HEK293 (cell line): ENCODE measurements at regions not wholly inside any gene's neighbourhood (a gene's known extent, or its start where the extent isn't known, plus 50 kb on each side); places are given as distances from the start of the nearest gene placed in this dataset.
"Not testable (repeated sequence)": the region's sequence is repeated elsewhere in the genome, so short reads cannot be mapped to it uniquely, and the experiment has no call there.

Experiments used
- CTCF ChIA-PET: fragments of 350-600 bp; formaldehyde crosslinking; extraction: SDS; loops from one replicate; lab custom pipeline; 2021; ENCODE audit warnings: antibody characterized with exemption; lab: Yijun Ruan, JAX
- POLR2A ChIA-PET: fragments of 300-600 bp; formaldehyde crosslinking; extraction: SDS; loops from one replicate; lab custom pipeline; 2020; ENCODE audit warnings: antibody characterized with exemption, inconsistent platforms; lab: Yijun Ruan, JAX
- H3K27ac ChIP-seq: fragments of 200-500 bp; sonication (Bioruptor generic); 2 replicates; pipeline ENCODE4 v1.5.1; 2014; ENCODE audit warnings: low read depth, low read length, control low read depth, inconsistent platforms; ENCODE audit errors: extremely low read depth
- H3K36me3 ChIP-seq, 2 experiments: fragments of 200-500 bp in 1 of 2; sonication (Bioruptor generic) in 1 of 2; 1 replicate in 1 of 2; 2 replicates in 1 of 2; pipeline ENCODE4 v1.5.1; 2014 to 2017; ENCODE audit warnings: inconsistent platforms in 2 of 2, low read length in 2 of 2; ENCODE audit not compliant: control insufficient read depth in 2 of 2, insufficient read depth in 1 of 2
- H3K4me1 ChIP-seq: fragments of 200-500 bp; sonication (Bioruptor generic); 2 replicates; pipeline ENCODE4 v1.5.1; 2014; ENCODE audit warnings: mild to moderate bottlenecking, low read length, inconsistent platforms; ENCODE audit not compliant: control insufficient read depth, insufficient read depth
- H3K4me3 ChIP-seq: 2 replicates; pipeline ENCODE4 v1.5.1; 2011; ENCODE audit warnings: low read depth, mild to moderate bottlenecking, control low read depth, low read length, moderate library complexity
- H3K9me3 ChIP-seq: fragments of 200-500 bp; sonication (Bioruptor generic); 2 replicates; pipeline ENCODE4 v1.5.1; 2014; ENCODE audit warnings: low read depth, low read length, inconsistent platforms; ENCODE audit not compliant: control insufficient read depth, insufficient read depth
- GLI4 ChIP-seq: fragments of 450-650 bp; formaldehyde crosslinking; IDR thresholded peaks from 2 replicates; pipeline ENCODE4 v1.5.1; 2016; ENCODE audit warnings: missing biosample characterization, missing genetic modification characterization
- HOXA7 ChIP-seq: sonication (generic); formaldehyde crosslinking; IDR thresholded peaks from 2 replicates; pipeline ENCODE4 v1.8.1; 2022; ENCODE audit warnings: missing genetic modification reagents, borderline replicate concordance
- IKZF3 ChIP-seq: fragments of 450-650 bp; IDR thresholded peaks from 2 replicates; pipeline ENCODE4 v1.5.0; 2018; ENCODE audit warnings: missing biosample characterization, mild to moderate bottlenecking, missing genetic modification characterization, moderate library complexity
- KLF1 ChIP-seq: fragments of 450-650 bp; formaldehyde crosslinking; IDR thresholded peaks from 2 replicates; pipeline ENCODE4 v1.5.1; 2016; ENCODE audit warnings: missing biosample characterization, missing genetic modification characterization
- KLF10 ChIP-seq: fragments of 450-650 bp; IDR thresholded peaks from 2 replicates; pipeline ENCODE4 v1.5.1; 2018; ENCODE audit warnings: missing biosample characterization, mild to moderate bottlenecking, missing genetic modification characterization
- REST ChIP-seq: fragments of 450-650 bp; formaldehyde crosslinking; IDR thresholded peaks from 2 replicates; pipeline ENCODE4 v1.5.1; 2016; ENCODE audit warnings: missing biosample characterization, missing genetic modification characterization
- ZBTB44 ChIP-seq: fragments of 450-650 bp; IDR thresholded peaks from 2 replicates; pipeline ENCODE4 v1.5.1; 2018; ENCODE audit warnings: missing biosample characterization, mild to moderate bottlenecking, missing genetic modification characterization
- ZBTB7A ChIP-seq: fragments of 450-650 bp; formaldehyde crosslinking; IDR thresholded peaks from 2 replicates; pipeline ENCODE4 v1.5.1; 2016; ENCODE audit warnings: low read depth, missing biosample characterization, missing genetic modification characterization
- ZFHX2 ChIP-seq: fragments of 450-650 bp; formaldehyde crosslinking; conservative IDR thresholded peaks from 2 replicates; pipeline ENCODE4 v1.5.1; 2016; ENCODE audit warnings: missing biosample characterization, missing genetic modification characterization
- ZNF248 ChIP-seq: fragments of 450-650 bp; formaldehyde crosslinking; IDR thresholded peaks from 2 replicates; pipeline ENCODE4 v1.5.1; 2017; ENCODE audit warnings: missing biosample characterization, missing genetic modification characterization
- ZNF274 ChIP-seq, 2 experiments: fragments of 200-500 bp in 1 of 2; fragments of 450-650 bp in 1 of 2; sonication (Bioruptor generic) in 1 of 2; formaldehyde crosslinking in 1 of 2; IDR thresholded peaks; 2 replicates each; pipeline versions ENCODE4 v1.5.1 to v1.6.1; 2014 to 2016; ENCODE audit warnings: borderline replicate concordance in 1 of 2, inconsistent platforms in 1 of 2, low read length in 1 of 2, missing biosample characterization in 1 of 2, missing genetic modification characterization in 1 of 2
- ZNF404 ChIP-seq: fragments of 450-650 bp; formaldehyde crosslinking; IDR thresholded peaks from 2 replicates; pipeline ENCODE4 v1.5.1; 2017; ENCODE audit warnings: missing biosample characterization, missing genetic modification characterization
- ZNF560 ChIP-seq: fragments of 450-650 bp; formaldehyde crosslinking; IDR thresholded peaks from 2 replicates; pipeline ENCODE4 v1.5.1; 2017; ENCODE audit warnings: missing biosample characterization, missing genetic modification characterization, borderline replicate concordance
- ZXDB ChIP-seq: fragments of 450-650 bp; formaldehyde crosslinking; IDR thresholded peaks from 2 replicates; pipeline ENCODE4 v1.5.1; 2016; ENCODE audit warnings: missing biosample characterization, missing genetic modification characterization
- TF ChIP-seq, protein P1 (sequence below): fragments of 450-650 bp; formaldehyde crosslinking; IDR thresholded peaks from 2 replicates; pipeline ENCODE4 v1.5.1; 2016; ENCODE audit warnings: missing biosample characterization, missing genetic modification characterization
- TF ChIP-seq, protein P2 (sequence below): fragments of 450-650 bp; formaldehyde crosslinking; IDR thresholded peaks from 2 replicates; pipeline ENCODE4 v1.5.1; 2017; ENCODE audit warnings: missing biosample characterization, missing genetic modification characterization

GRCh38 chr6:144372611-144373594 lies 87.8 kb downstream of the UTRN start:
- Histone ChIP-seq H3K4me3 (no peak overlapping the region), H3K4me1 (no peaks in the 10 kb centered on the region), H3K9me3 (no peaks in the 10 kb centered on the region), H3K27ac (no peak overlapping the region), H3K36me3 (no peaks in the 10 kb centered on the region; a peak in 1 of 3 replicates)
- CTCF ChIA-PET = interaction anchor here (0.6 kb wide), 1 partner anchor 309 kb away, joined by 4 read pairs; no protein-coding TSS in a partner anchor
- TF ChIP-seq ZXDB = no peak
- TF ChIP-seq, protein P1, sequence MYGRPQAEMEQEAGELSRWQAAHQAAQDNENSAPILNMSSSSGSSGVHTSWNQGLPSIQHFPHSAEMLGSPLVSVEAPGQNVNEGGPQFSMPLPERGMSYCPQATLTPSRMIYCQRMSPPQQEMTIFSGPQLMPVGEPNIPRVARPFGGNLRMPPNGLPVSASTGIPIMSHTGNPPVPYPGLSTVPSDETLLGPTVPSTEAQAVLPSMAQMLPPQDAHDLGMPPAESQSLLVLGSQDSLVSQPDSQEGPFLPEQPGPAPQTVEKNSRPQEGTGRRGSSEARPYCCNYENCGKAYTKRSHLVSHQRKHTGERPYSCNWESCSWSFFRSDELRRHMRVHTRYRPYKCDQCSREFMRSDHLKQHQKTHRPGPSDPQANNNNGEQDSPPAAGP (tag by site-specific recombination) = no peak
- POLR2A ChIA-PET = no interaction called here

GRCh38 chr6:144374525-144374924 lies 89.4 kb downstream of the UTRN start:
- H3K36me3 ChIP-seq, H3K4me3 ChIP-seq, H3K4me1 ChIP-seq: not testable (repeated sequence)
- TF ChIP-seq KLF1 (tag by site-specific recombination) = peak; percentile 90
- TF ChIP-seq, all 188 proteins: peak for 1; not testable (repeated sequence) for 187
- POLR2A ChIA-PET, H3K27ac ChIP-seq, CTCF ChIA-PET, H3K9me3 ChIP-seq: not testable (repeated sequence)

GRCh38 chr6:144377586-144378210 lies 92.6 kb downstream of the UTRN start:
- no peak for TF ChIP-seq GLI4 (tag by site-specific recombination)
- TF ChIP-seq, all 188 proteins: peak for 0
- Histone ChIP-seq H3K27ac (no peak overlapping the region), H3K4me1 (no peaks in the 10 kb centered on the region), H3K4me3 (no peak overlapping the region), H3K9me3 (no peaks in the 10 kb centered on the region), H3K36me3 (no peaks in the 10 kb centered on the region)
- POLR2A ChIA-PET = no interaction called here
- CTCF ChIA-PET = interaction anchor here (1.3 kb wide), 1 partner anchor 61 kb away, joined by 3 read pairs; no protein-coding TSS in a partner anchor

GRCh38 chr6:144378437-144378836 lies 93.3 kb downstream of the UTRN start:
- ChIA-PET CTCF (interaction anchor here (1.3 kb wide), 1 partner anchor 60 kb away, joined by 3 read pairs; no protein-coding TSS in a partner anchor), POLR2A (no interaction called here)
- no peaks in the 10 kb centered on the region for H3K36me3 ChIP-seq
- no peak overlapping the region for H3K4me3 ChIP-seq
- no peak overlapping the region for H3K27ac ChIP-seq
- no peaks in the 10 kb centered on the region for H3K9me3 ChIP-seq
- H3K4me1 ChIP-seq = no peaks in the 10 kb centered on the region
- TF ChIP-seq IKZF3 (tag by site-specific recombination) (no peak), ZBTB44 (tag by site-specific recombination) (no peak), ZNF248 (no peak), ZNF274 (IDR thresholded peaks at IDR 0.05; ENCODE audit: low read length) (no peak), ZNF274 (tag by site-specific recombination; IDR thresholded peaks at IDR 0.05; ENCODE audit: borderline replicate concordance) (no peak), REST (tag by site-specific recombination) (no peak), HOXA7 (no peak), ZNF560 (tag by site-specific recombination) (no peak), ZFHX2 (tag by site-specific recombination) (no peak), ZNF404 (no peak), ZBTB7A (tag by site-specific recombination) (no peak), KLF10 (tag by site-specific recombination) (no peak)
- TF ChIP-seq, protein P2, sequence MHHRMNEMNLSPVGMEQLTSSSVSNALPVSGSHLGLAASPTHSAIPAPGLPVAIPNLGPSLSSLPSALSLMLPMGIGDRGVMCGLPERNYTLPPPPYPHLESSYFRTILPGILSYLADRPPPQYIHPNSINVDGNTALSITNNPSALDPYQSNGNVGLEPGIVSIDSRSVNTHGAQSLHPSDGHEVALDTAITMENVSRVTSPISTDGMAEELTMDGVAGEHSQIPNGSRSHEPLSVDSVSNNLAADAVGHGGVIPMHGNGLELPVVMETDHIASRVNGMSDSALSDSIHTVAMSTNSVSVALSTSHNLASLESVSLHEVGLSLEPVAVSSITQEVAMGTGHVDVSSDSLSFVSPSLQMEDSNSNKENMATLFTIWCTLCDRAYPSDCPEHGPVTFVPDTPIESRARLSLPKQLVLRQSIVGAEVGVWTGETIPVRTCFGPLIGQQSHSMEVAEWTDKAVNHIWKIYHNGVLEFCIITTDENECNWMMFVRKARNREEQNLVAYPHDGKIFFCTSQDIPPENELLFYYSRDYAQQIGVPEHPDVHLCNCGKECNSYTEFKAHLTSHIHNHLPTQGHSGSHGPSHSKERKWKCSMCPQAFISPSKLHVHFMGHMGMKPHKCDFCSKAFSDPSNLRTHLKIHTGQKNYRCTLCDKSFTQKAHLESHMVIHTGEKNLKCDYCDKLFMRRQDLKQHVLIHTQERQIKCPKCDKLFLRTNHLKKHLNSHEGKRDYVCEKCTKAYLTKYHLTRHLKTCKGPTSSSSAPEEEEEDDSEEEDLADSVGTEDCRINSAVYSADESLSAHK (tag by site-specific recombination) = no peak
